ENCODE measurements at regions not wholly inside any gene's neighbourhood (a gene's known extent, or its start where the extent isn't known, plus 50 kb on each side); places are given as distances from the start of the nearest gene placed in this dataset.
"Not testable (repeated sequence)": the region's sequence is repeated elsewhere in the genome, so short reads cannot be mapped to it uniquely, and the experiment has no call there.

DNA sequence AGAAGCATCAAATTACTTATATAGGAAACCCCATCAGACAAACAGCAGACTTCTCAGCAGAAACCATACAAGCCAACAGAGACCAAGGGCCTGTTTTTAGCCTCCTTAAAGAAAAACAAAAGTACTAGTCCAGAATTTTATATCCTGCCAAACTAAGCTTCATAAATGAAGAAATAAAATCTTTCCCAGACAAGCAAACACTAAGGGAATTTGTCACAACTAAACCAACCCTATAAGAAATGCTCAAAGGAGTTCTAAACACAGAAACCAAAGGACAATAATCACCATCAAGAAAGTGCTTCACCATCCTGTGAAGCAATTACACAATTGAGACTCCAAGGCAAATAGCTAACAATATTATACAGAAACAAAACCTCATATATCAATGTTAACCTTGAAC lies 238.6 kb downstream of the NKX6-1 start:
- no peaks in the 10 kb centered on the region for H3K27me3 ChIP-seq
- H3K27ac ChIP-seq = no peak overlapping the region
- no peak for DNase-seq
- intact Hi-C loops (cut with DNase I; ENCODE audit: low total_unique reads) = no loop called here
- H3K4me1 ChIP-seq = no peaks in the 10 kb centered on the region
- H3K36me3 ChIP-seq = no peaks in the 10 kb centered on the region
- TF ChIP-seq, protein P1, sequence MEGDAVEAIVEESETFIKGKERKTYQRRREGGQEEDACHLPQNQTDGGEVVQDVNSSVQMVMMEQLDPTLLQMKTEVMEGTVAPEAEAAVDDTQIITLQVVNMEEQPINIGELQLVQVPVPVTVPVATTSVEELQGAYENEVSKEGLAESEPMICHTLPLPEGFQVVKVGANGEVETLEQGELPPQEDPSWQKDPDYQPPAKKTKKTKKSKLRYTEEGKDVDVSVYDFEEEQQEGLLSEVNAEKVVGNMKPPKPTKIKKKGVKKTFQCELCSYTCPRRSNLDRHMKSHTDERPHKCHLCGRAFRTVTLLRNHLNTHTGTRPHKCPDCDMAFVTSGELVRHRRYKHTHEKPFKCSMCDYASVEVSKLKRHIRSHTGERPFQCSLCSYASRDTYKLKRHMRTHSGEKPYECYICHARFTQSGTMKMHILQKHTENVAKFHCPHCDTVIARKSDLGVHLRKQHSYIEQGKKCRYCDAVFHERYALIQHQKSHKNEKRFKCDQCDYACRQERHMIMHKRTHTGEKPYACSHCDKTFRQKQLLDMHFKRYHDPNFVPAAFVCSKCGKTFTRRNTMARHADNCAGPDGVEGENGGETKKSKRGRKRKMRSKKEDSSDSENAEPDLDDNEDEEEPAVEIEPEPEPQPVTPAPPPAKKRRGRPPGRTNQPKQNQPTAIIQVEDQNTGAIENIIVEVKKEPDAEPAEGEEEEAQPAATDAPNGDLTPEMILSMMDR (IDR thresholded peaks at IDR 0.05) = no peak
- H3K9me3 ChIP-seq = peaks cover 0 to 17% (median 0%) of the 10 kb centered on the region in 3 donors
- H3K4me3 ChIP-seq = no peak overlapping the region

DNA sequence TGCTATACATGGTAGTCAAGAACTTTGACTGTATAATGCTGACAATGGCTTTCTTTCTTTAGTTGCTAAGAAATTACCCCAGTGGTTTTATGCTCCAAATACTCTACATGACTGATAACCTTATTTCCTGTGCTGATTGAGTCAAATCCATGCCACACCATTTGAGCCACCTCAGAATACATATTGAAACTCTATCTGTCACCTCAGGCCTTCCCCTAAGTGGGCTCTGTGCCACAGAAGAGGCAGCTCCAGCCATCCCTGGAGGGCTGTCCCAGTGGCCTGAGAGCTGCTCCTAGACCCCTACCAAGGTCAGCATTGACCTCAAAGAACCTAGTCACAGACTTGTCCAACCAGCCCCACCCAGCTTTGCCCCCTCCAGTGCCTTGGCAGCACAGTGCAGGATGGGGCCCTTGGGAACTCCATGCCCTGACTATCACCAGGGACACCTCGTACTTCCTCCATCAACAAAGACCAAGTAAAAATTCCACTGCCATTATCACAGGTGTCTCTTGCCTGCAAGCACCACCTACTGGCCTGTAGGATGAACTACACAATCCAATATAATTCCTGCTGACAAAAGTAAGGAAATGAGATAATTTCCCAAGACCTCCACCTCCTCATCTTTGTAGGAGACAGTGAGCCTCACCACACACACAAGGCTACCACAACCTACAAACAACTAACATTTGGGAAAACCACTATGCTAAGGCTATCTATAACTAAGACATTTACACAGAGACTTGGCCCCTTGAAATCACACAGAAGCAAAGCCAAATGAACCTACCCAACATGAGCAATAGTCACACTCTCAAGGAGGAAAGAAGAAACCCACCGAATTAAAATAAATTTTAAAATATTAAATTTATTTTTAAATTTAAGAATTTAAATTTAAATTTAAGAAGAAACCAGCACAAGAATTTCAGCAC lies 239.9 kb downstream of the NKX6-1 start:
- TF ChIP-seq, protein P1 (IDR thresholded peaks at IDR 0.05) = no peak
- Histone ChIP-seq H3K27ac (no peak overlapping the region), H3K27me3 (no peaks in the 10 kb centered on the region), H3K36me3 (no peaks in the 10 kb centered on the region), H3K4me1 (no peaks in the 10 kb centered on the region), H3K9me3 (peaks cover 0 to 17% (median 0%) of the 10 kb centered on the region in 3 donors), H3K4me3 (no peak overlapping the region)
- intact Hi-C loops (cut with DNase I; ENCODE audit: low total_unique reads) = no loop called here
- DNase-seq = no peak

DNA sequence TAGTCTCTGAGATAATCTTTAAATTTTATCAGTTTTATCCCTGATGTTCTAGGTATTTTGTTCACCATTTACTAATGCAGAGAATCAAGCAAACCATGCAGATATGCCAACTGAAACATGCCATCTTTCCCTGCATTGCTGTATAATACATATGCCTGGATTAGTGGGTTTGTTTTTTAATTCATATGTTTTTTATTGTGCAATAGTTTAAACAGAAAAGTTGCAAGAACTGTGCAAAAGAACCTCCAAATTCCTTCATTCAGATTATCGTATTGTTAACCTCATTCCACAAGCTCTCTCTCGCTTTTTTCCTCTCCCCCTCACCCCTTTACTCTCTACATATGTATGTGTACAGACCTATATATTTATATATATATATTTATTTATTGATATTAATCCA lies 244.6 kb downstream of the NKX6-1 start:
- intact Hi-C loops (cut with DNase I; ENCODE audit: low total_unique reads) = no loop called here
- Histone ChIP-seq H3K27ac (no peak overlapping the region), H3K27me3 (no peaks in the 10 kb centered on the region), H3K9me3 (peaks cover 0 to 7% (median 0%) of the 10 kb centered on the region in 3 donors), H3K36me3 (no peaks in the 10 kb centered on the region), H3K4me3 (no peak overlapping the region), H3K4me1 (no peaks in the 10 kb centered on the region)
- TF ChIP-seq, protein P1 (IDR thresholded peaks at IDR 0.05) = no peak
- no peak for DNase-seq

DNA sequence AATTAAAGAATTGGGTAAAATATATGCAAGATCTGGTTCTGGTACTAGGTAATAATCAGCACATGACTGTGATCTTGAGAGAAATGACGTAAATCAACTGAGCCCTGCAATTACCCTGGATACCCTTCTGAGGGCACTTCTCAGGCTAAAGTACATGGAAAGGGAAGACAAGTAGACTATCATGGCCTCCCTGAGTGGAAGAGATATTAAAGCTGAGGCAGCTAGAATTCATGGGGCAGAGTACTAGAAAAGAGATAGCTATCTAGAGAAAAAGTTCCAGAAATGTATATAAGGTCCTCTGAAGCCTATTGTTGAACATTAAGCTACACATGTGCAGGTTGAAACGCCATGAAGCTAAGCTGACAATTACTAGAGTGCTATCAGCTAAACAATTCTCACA lies 249.6 kb downstream of the NKX6-1 start:
- DNase-seq = no peak
- H3K9me3 ChIP-seq = no peaks in the 10 kb centered on the region
- no peak overlapping the region for H3K27ac ChIP-seq
- H3K4me1 ChIP-seq = no peaks in the 10 kb centered on the region
- TF ChIP-seq, protein P1 (IDR thresholded peaks at IDR 0.05) = no peak
- no peaks in the 10 kb centered on the region for H3K36me3 ChIP-seq
- no peaks in the 10 kb centered on the region for H3K27me3 ChIP-seq
- intact Hi-C loops (cut with DNase I; ENCODE audit: low total_unique reads) = no loop called here
- no peak overlapping the region for H3K4me3 ChIP-seq

DNA sequence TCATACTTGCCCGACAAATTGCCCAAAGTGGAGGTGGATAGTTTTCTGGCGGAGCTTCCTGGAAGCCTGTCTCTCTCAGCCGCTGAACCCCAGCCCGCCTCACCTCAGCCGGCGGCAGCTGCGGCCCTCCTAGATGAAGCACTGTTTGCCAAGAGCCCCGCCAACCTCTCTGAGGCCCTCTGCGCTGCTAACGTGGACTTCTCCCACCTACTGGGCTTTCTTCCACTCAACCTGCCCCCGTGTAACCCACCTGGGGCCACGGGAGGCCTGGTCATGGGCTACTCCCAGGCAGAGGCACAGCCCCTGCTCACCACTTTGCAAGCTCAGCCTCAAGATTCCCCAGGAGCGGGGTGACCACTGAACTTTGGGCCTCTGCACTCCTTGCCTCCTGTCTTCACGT lies 254.1 kb downstream of the NKX6-1 start:
- DNase-seq; intact Hi-C loops (cut with DNase I; ENCODE audit: low total_unique reads); H3K4me3 ChIP-seq; H3K27me3 ChIP-seq; H3K27ac ChIP-seq; H3K4me1 ChIP-seq; H3K9me3 ChIP-seq; H3K36me3 ChIP-seq: not testable (repeated sequence)

DNA sequence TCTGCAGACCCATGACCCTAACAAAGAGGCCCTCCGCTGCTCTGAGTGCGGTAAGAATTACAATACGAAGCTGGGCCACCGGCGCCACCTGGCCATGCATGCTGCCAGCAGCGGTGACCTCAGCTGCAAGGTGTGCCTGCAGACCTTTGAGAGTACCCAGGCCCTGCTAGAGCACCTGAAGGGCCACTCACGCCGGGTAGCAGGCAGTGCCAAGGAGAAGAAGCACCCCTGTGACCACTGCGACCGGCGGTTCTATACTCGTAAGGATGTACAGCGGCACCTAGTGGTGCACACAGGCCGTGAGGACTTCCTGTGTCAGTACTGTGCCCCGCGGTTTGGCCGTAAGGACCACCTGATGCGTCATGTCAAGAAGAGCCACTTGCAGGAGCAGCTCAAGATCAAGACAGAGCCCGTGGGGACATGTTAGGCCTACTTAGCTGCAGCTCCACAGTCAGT lies 254.7 kb downstream of the NKX6-1 start:
- H3K27me3 ChIP-seq; H3K9me3 ChIP-seq; H3K4me1 ChIP-seq; H3K36me3 ChIP-seq; DNase-seq; H3K27ac ChIP-seq; intact Hi-C loops (cut with DNase I; ENCODE audit: low total_unique reads); H3K4me3 ChIP-seq: not testable (repeated sequence)
